ENCODE measurements at regions not wholly inside any gene's neighbourhood (a gene's known extent, or its start where the extent isn't known, plus 50 kb on each side); places are given as distances from the start of the nearest gene placed in this dataset.

- no peak for TF ChIP-seq USF1 (CRISPR knock-in tag; IDR thresholded peaks at IDR 0.05)
- no peak for TF ChIP-seq NR2C2 (CRISPR knock-in tag; IDR thresholded peaks at IDR 0.05)
- no peak for TF ChIP-seq CREM (CRISPR knock-in tag; IDR thresholded peaks at IDR 0.05)
- TF ChIP-seq ERG (CRISPR knock-in tag; IDR thresholded peaks at IDR 0.05), result no peak
- no peak for TF ChIP-seq ZBTB21 (CRISPR knock-in tag; IDR thresholded peaks at IDR 0.05; ENCODE audit: borderline replicate concordance)
- no peak for TF ChIP-seq ATF1 (CRISPR knock-in tag; IDR thresholded peaks at IDR 0.05)
- no peak for TF ChIP-seq TEAD1 (CRISPR knock-in tag; IDR thresholded peaks at IDR 0.05)
- no peak for TF ChIP-seq SMAD3 (CRISPR knock-in tag; IDR thresholded peaks at IDR 0.05; ENCODE audit: borderline replicate concordance)
- no peak for TF ChIP-seq MYBL2 (CRISPR knock-in tag; IDR thresholded peaks at IDR 0.05)
- TF ChIP-seq E2F4 (CRISPR knock-in tag; IDR thresholded peaks at IDR 0.05; ENCODE audit: borderline replicate concordance, low read depth), result no peak
These were observed 172.6 kb downstream of the FAM47B start (continued) for GRCh38 chrX:35115205-35115604.

- ChIA-PET POLR2A (no interaction called here), CTCF (no interaction called here)
These were observed 180.2 kb downstream of the FAM47B start for GRCh38 chrX:35122756-35123155.

GRCh38 chrX:35149517-35149916 is 206.9 kb downstream of the FAM47B start:
- DNase-seq (ENCODE audit: low spot score), result no peak
- no peak for ATAC-seq
- Mint-ChIP-seq H3K27ac (no peak overlapping the region), H3K27me3 (ENCODE audit: low read depth) (no peaks in the 10 kb centered on the region), H3K9me3 (no peaks in the 10 kb centered on the region), H3K4me1 (peaks cover 8% of the 10 kb centered on the region), H3K36me3 (no peaks in the 10 kb centered on the region), H3K4me3 (no peak overlapping the region)
- ChIA-PET POLR2A (no interaction called here), CTCF (no interaction called here)
- TF ChIP-seq ATF2 (CRISPR knock-in tag; IDR thresholded peaks at IDR 0.05; ENCODE audit: borderline replicate concordance, low read depth), result no peak
- no peak for TF ChIP-seq GTF2I (CRISPR knock-in tag; conservative IDR thresholded peaks at IDR 0.05)
- TF ChIP-seq ZNF138 (CRISPR knock-in tag; conservative IDR thresholded peaks at IDR 0.05), result no peak
- TF ChIP-seq E2F1 (CRISPR knock-in tag; IDR thresholded peaks at IDR 0.05), result no peak
- TF ChIP-seq TP53 (CRISPR knock-in tag; IDR thresholded peaks at IDR 0.05), result no peak
- no peak for TF ChIP-seq E2F4 (CRISPR knock-in tag; IDR thresholded peaks at IDR 0.05; ENCODE audit: borderline replicate concordance, low read depth)
- TF ChIP-seq PREB (CRISPR knock-in tag; IDR thresholded peaks at IDR 0.05; ENCODE audit: borderline replicate concordance), result no peak

More at GRCh38 chrX:35122756-35123155, 180.2 kb downstream of the FAM47B start:
- H3K4me1 Mint-ChIP-seq, result no peaks in the 10 kb centered on the region
- TF ChIP-seq ZNF396 (CRISPR knock-in tag; IDR thresholded peaks at IDR 0.05; ENCODE audit: borderline replicate concordance) (no peak), FOXP1 (CRISPR knock-in tag; IDR thresholded peaks at IDR 0.05; ENCODE audit: borderline replicate concordance) (no peak)
- no peaks in the 10 kb centered on the region for H3K36me3 Mint-ChIP-seq
- ATAC-seq (no peak), DNase-seq (ENCODE audit: low spot score) (no peak)
- H3K9me3 Mint-ChIP-seq, result no peaks in the 10 kb centered on the region
- no peak overlapping the region for H3K27ac Mint-ChIP-seq
- H3K27me3 Mint-ChIP-seq (ENCODE audit: low read depth), result no peaks in the 10 kb centered on the region
- no peak overlapping the region for H3K4me3 Mint-ChIP-seq
